ENCODE measurements at regions not wholly inside any gene's neighbourhood (a gene's known extent, or its start where the extent isn't known, plus 50 kb on each side); places are given as distances from the start of the nearest gene placed in this dataset.

DNA sequence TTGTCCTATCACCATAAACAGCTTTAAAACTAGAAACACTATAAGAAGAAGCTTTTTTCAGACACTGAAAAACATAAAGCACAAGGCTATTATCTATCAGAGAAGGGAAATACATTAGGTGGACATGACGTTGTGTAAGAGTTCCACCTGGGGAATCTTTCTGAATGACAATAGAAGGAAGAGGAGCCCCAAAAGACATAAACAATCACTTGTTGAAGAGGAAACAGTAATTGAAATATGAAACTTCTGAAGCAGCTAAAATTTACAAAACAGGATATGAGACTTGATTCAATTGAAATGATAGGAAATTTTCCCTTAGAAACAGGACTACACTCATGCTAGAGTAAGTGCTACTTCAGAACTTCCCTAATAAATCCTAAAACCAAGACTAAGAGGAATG lies 933.6 kb downstream of the EFNA5 start:
- TF ChIP-seq, protein P1, sequence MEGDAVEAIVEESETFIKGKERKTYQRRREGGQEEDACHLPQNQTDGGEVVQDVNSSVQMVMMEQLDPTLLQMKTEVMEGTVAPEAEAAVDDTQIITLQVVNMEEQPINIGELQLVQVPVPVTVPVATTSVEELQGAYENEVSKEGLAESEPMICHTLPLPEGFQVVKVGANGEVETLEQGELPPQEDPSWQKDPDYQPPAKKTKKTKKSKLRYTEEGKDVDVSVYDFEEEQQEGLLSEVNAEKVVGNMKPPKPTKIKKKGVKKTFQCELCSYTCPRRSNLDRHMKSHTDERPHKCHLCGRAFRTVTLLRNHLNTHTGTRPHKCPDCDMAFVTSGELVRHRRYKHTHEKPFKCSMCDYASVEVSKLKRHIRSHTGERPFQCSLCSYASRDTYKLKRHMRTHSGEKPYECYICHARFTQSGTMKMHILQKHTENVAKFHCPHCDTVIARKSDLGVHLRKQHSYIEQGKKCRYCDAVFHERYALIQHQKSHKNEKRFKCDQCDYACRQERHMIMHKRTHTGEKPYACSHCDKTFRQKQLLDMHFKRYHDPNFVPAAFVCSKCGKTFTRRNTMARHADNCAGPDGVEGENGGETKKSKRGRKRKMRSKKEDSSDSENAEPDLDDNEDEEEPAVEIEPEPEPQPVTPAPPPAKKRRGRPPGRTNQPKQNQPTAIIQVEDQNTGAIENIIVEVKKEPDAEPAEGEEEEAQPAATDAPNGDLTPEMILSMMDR (IDR thresholded peaks at IDR 0.05; ENCODE audit: low read depth, low read length, missing input control), result no peak
- TF ChIP-seq MAX (IDR thresholded peaks at IDR 0.05), result no peak
- TF ChIP-seq SP1 (IDR thresholded peaks at IDR 0.05), result no peak
- TF ChIP-seq, protein P2, sequence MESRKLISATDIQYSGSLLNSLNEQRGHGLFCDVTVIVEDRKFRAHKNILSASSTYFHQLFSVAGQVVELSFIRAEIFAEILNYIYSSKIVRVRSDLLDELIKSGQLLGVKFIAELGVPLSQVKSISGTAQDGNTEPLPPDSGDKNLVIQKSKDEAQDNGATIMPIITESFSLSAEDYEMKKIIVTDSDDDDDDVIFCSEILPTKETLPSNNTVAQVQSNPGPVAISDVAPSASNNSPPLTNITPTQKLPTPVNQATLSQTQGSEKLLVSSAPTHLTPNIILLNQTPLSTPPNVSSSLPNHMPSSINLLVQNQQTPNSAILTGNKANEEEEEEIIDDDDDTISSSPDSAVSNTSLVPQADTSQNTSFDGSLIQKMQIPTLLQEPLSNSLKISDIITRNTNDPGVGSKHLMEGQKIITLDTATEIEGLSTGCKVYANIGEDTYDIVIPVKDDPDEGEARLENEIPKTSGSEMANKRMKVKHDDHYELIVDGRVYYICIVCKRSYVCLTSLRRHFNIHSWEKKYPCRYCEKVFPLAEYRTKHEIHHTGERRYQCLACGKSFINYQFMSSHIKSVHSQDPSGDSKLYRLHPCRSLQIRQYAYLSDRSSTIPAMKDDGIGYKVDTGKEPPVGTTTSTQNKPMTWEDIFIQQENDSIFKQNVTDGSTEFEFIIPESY (IDR thresholded peaks at IDR 0.05), result no peak
- TF ChIP-seq, protein P3, sequence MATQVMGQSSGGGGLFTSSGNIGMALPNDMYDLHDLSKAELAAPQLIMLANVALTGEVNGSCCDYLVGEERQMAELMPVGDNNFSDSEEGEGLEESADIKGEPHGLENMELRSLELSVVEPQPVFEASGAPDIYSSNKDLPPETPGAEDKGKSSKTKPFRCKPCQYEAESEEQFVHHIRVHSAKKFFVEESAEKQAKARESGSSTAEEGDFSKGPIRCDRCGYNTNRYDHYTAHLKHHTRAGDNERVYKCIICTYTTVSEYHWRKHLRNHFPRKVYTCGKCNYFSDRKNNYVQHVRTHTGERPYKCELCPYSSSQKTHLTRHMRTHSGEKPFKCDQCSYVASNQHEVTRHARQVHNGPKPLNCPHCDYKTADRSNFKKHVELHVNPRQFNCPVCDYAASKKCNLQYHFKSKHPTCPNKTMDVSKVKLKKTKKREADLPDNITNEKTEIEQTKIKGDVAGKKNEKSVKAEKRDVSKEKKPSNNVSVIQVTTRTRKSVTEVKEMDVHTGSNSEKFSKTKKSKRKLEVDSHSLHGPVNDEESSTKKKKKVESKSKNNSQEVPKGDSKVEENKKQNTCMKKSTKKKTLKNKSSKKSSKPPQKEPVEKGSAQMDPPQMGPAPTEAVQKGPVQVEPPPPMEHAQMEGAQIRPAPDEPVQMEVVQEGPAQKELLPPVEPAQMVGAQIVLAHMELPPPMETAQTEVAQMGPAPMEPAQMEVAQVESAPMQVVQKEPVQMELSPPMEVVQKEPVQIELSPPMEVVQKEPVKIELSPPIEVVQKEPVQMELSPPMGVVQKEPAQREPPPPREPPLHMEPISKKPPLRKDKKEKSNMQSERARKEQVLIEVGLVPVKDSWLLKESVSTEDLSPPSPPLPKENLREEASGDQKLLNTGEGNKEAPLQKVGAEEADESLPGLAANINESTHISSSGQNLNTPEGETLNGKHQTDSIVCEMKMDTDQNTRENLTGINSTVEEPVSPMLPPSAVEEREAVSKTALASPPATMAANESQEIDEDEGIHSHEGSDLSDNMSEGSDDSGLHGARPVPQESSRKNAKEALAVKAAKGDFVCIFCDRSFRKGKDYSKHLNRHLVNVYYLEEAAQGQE (IDR thresholded peaks at IDR 0.05), result no peak
- TF ChIP-seq RAD21 (IDR thresholded peaks at IDR 0.05), result no peak
- TF ChIP-seq GABPA (IDR thresholded peaks at IDR 0.05 in 1 of 2, conservative IDR thresholded peaks at IDR 0.05 in 1 of 2), result no peak
- no peak for TF ChIP-seq TAF1 (conservative IDR thresholded peaks at IDR 0.05)
- TF ChIP-seq, protein P4, sequence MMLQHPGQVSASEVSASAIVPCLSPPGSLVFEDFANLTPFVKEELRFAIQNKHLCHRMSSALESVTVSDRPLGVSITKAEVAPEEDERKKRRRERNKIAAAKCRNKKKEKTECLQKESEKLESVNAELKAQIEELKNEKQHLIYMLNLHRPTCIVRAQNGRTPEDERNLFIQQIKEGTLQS (IDR thresholded peaks at IDR 0.05), result no peak
- TF ChIP-seq YY1 (IDR thresholded peaks at IDR 0.05), result no peak
- TF ChIP-seq JUND (IDR thresholded peaks at IDR 0.05), result no peak

Measured in liver (tissue), 3 donors.